GM12878 (cell line): ENCODE measurements at regions not wholly inside any gene's neighbourhood (a gene's known extent, or its start where the extent isn't known, plus 50 kb on each side); places are given as distances from the start of the nearest gene placed in this dataset.

Source experiments
- ATAC-seq: fragments of 200-7000 bp; cut with Tn5 transposase; 3 replicates; pipeline ENCODE4 v1.9.1; 2020; ENCODE audit warnings: mild to moderate bottlenecking, moderate library complexity
- BruUV-seq: library from RNA; stranded (reverse); fragments of 400-500 nt; replicated peaks from 2 replicates; lab custom pipeline; 2021; lab: Mats Ljungman, UMichigan
- CTCF ChIA-PET: fragments of 300-600 bp; sonication (Branson Sonifier 250); formaldehyde crosslinking; extraction: SDS; loops from one replicate; lab custom pipeline; 2021; ENCODE audit warnings: inconsistent platforms; lab: Yijun Ruan, JAX
- POLR2A ChIA-PET: fragments of 350-600 bp; formaldehyde crosslinking; extraction: SDS; loops from one replicate; lab custom pipeline; 2021; ENCODE audit warnings: inconsistent platforms; lab: Charles Lee
- RAD21 ChIA-PET: fragments of 300-600 bp; sonication (Branson Sonifier 250); formaldehyde crosslinking; loops from one replicate; lab custom pipeline; 2023; ENCODE audit warnings: antibody characterized with exemption; ENCODE audit not compliant: unreplicated experiment; lab: Charles Lee
- SMC1A ChIA-PET: fragments of 300-600 bp; sonication (Branson Sonifier 250); formaldehyde crosslinking; loops from one replicate; lab custom pipeline; 2023; ENCODE audit not compliant: unreplicated experiment, uncharacterized antibody; lab: Charles Lee
- DNase-seq: peaks from one replicate; pipeline ENCODE4 v3.0.0-alpha.2; 2011; ENCODE audit warnings: low read depth, low spot score
- FAIRE-seq: peaks from 3 replicates; lab custom pipeline; 2011; peaks lifted over from hg19 to GRCh38; lab: Jason Lieb, UNC
- H2AFZ ChIP-seq: 2 replicates; pipeline ENCODE4 v1.6.0; 2011; ENCODE audit warnings: low read depth, low read length, control low read depth; ENCODE audit not compliant: control insufficient read depth
- H3K27ac ChIP-seq: 2 replicates; pipeline ENCODE4 v1.5.1; 2011; ENCODE audit warnings: control low read depth; ENCODE audit not compliant: control insufficient read depth, insufficient read depth
- H3K27me3 ChIP-seq, 2 experiments: replicated peaks in 1 of 2; 2 replicates each; pipeline versions ENCODE4 v1.6.0 to v1.6.1; 2011; ENCODE audit warnings: low read length in 1 of 2; ENCODE audit not compliant: control insufficient read depth in 2 of 2, insufficient read depth in 2 of 2
- H3K36me3 ChIP-seq, 2 experiments: 2 replicates each; pipeline ENCODE4 v1.5.1; 2011; ENCODE audit warnings: low read length in 1 of 2; ENCODE audit not compliant: control insufficient read depth in 2 of 2, insufficient read depth in 2 of 2
- H3K4me1 ChIP-seq: 2 replicates; pipeline ENCODE4 v1.6.1; 2011; ENCODE audit warnings: mild to moderate bottlenecking, low read length, moderate library complexity, mixed read lengths; ENCODE audit not compliant: control insufficient read depth, insufficient read depth
- H3K4me2 ChIP-seq: 2 replicates; pipeline ENCODE4 v1.6.0; 2011; ENCODE audit warnings: control low read depth; ENCODE audit not compliant: control insufficient read depth, insufficient read depth
- H3K4me3 ChIP-seq: fragments of 200-600 bp; sonication (generic); 2 replicates; pipeline ENCODE4 v1.5.1; 2016
- H3K79me2 ChIP-seq: 2 replicates; pipeline ENCODE4 v1.6.0; 2011; ENCODE audit warnings: low read length; ENCODE audit not compliant: control insufficient read depth, insufficient read depth
- H3K9ac ChIP-seq: 2 replicates; pipeline ENCODE4 v1.8.0; 2011; ENCODE audit warnings: low read length, control low read depth, mixed read lengths; ENCODE audit not compliant: control insufficient read depth, insufficient read depth
- H3K9me3 ChIP-seq: replicated peaks from 3 replicates; pipeline ENCODE4 v1.5.1; 2011; ENCODE audit warnings: mild to moderate bottlenecking, low read length; ENCODE audit not compliant: control insufficient read depth, insufficient read depth
- H4K20me1 ChIP-seq: 2 replicates; pipeline ENCODE4 v1.6.0; 2011; ENCODE audit not compliant: control insufficient read depth, insufficient read depth
- HCFC1 ChIP-seq: fragments of 150-350 bp; IDR thresholded peaks from 2 replicates; pipeline ENCODE4 v1.6.1; 2014; ENCODE audit warnings: low read length
- MEF2A ChIP-seq: IDR thresholded peaks from 2 replicates; pipeline ENCODE4 v1.6.1; 2011; ENCODE audit warnings: low read depth, mild to moderate bottlenecking, low read length, moderate library complexity; ENCODE audit not compliant: insufficient read depth
- WGBS: methylation state at CpG from one replicate; pipeline ENCODE4 v1.1.6; 2016; ENCODE audit warnings: low lambda C conversion rate; ENCODE audit not compliant: insufficient replicate concordance, insufficient coverage; ENCODE audit errors: missing lambda C conversion rate; 5-methylcytosine and 5-hydroxymethylcytosine counted together
- in situ Hi-C: fragments of 300-500 bp; cut with MboI; formaldehyde crosslinking; loops from 9 replicates; pipeline ENCODE4 v1.14.3; 2018; ENCODE audit warnings: mixed read lengths
- intact Hi-C: fragments of 100-400 bp; cut with micrococcal nuclease; formaldehyde crosslinking; loops from one replicate; pipeline ENCODE4 v1.14.2; 2022; ENCODE audit not compliant: unreplicated experiment

GRCh38 chr11:13098063-13098462, 88.9 kb downstream of the RASSF10 start (continued):
- TF ChIP-seq MEF2A = no peak

GRCh38 chr11:13098616-13099289, 89.6 kb downstream of the RASSF10 start:
- POLR2A ChIA-PET = interaction anchor here (0.7 kb wide), 1 partner anchor 16 kb away, joined by 3 read pairs; no protein-coding TSS in a partner anchor
- DNase-seq (no peak), FAIRE-seq (no peak)
- Histone ChIP-seq H3K4me3 (no peak overlapping the region), H3K9ac (no peak overlapping the region), H4K20me1 (no peaks in the 10 kb centered on the region), H3K9me3 (no peaks in the 10 kb centered on the region; the same call in 2 of the 3 replicates), H2AFZ (no peak overlapping the region)
- RAD21 ChIA-PET = no interaction called here
- in situ Hi-C loops = no loop called here
- intact Hi-C loops = no loop called here
- SMC1A ChIA-PET = interaction anchor here (0.7 to 2.3 kb wide), 3 partner anchors 21 to 133 kb away, joined by 3 to 6 read pairs (median 3); no protein-coding TSS in a partner anchor
- no peak for TF ChIP-seq HCFC1
- TF ChIP-seq, all 136 proteins: peak for 0
- Histone ChIP-seq H3K27ac (no peak overlapping the region), H3K27me3 (no peaks in the 10 kb centered on the region), H3K79me2 (no peaks in the 10 kb centered on the region), H3K4me2 (no peak overlapping the region), H3K36me3 (no peaks in the 10 kb centered on the region), H3K4me1 (no peaks in the 10 kb centered on the region)
- 36% methylated on average over 3 of the region's 3 CpGs for WGBS
- CTCF ChIA-PET = interaction anchor here (1.0 kb wide), 1 partner anchor 16 kb away, joined by 3 read pairs; no protein-coding TSS in a partner anchor
- peak; percentile 75 for ATAC-seq
- BruUV-seq = no TSS peak
